ENCODE measurements at regions not wholly inside any gene's neighbourhood (a gene's known extent, or its start where the extent isn't known, plus 50 kb on each side); places are given as distances from the start of the nearest gene placed in this dataset.

- peak; percentile 19 for TF ChIP-seq VEZF1 (CRISPR knock-in tag; IDR thresholded peaks at IDR 0.05)
- TF ChIP-seq TRIM28 (IDR thresholded peaks at IDR 0.05), result no peak
- TF ChIP-seq TCFL5 (CRISPR knock-in tag; conservative IDR thresholded peaks at IDR 0.05), result no peak
- no peak for TF ChIP-seq CREB3 (tag; conservative IDR thresholded peaks at IDR 0.05; ENCODE audit: low read depth)
- TF ChIP-seq KHSRP (IDR thresholded peaks at IDR 0.05), result no peak
- no peak for TF ChIP-seq ZFP30 (CRISPR knock-in tag; IDR thresholded peaks at IDR 0.05; ENCODE audit: borderline replicate concordance)
- no peak for TF ChIP-seq ZNF274 (IDR thresholded peaks at IDR 0.05; ENCODE audit: borderline replicate concordance, low read depth, low read length)
- TF ChIP-seq CHD7 (IDR thresholded peaks at IDR 0.05; ENCODE audit: low read depth, low read length), result no peak
- TF ChIP-seq HSF4 (CRISPR knock-in tag; IDR thresholded peaks at IDR 0.05; ENCODE audit: borderline replicate concordance), result no peak
Measured at GRCh38 chr10:118482393-118483331, 112.8 kb downstream of the PRLHR start (continued).

Measured in K562 (cell line).